Lung (tissue), 11 donors: ENCODE measurements at regions not wholly inside any gene's neighbourhood (a gene's known extent, or its start where the extent isn't known, plus 50 kb on each side); places are given as distances from the start of the nearest gene placed in this dataset.

ENCODE experiments used
- ATAC-seq: fragments of 200-7000 bp; cut with Tn5 transposase; one replicate; pipeline ENCODE4 v1.9.1; 2020; ENCODE audit warnings: moderate number of reproducible peaks; ENCODE audit not compliant: insufficient read depth, low FRiP score
- DNase-seq, 3 donors: peaks; one replicate each; pipeline ENCODE4 v3.0.0-alpha.2; 2013 to 2017
- H3K27ac ChIP-seq, 2 donors: one replicate each; pipeline ENCODE4 v1.5.1; 2013; ENCODE audit warnings: mild to moderate bottlenecking in 2 of 2, moderate library complexity in 2 of 2, control low read depth in 1 of 2, inconsistent platforms in 1 of 2, low read depth in 1 of 2, low read length in 1 of 2
- H3K27me3 ChIP-seq, 3 donors: one replicate each; pipeline ENCODE4 v1.5.1; 2013; ENCODE audit warnings: low read length in 2 of 3; ENCODE audit not compliant: control insufficient read depth in 3 of 3, insufficient read depth in 3 of 3
- H3K36me3 ChIP-seq, 4 donors: one replicate each; pipeline ENCODE4 v1.5.1; 2013; ENCODE audit warnings: low read length in 4 of 4, mild to moderate bottlenecking in 1 of 4, moderate library complexity in 1 of 4; ENCODE audit not compliant: control insufficient read depth in 4 of 4, insufficient read depth in 4 of 4
- H3K4me1 ChIP-seq, 5 donors: one replicate each; pipeline ENCODE4 v1.5.1; 2013; ENCODE audit warnings: low read length in 5 of 5, mild to moderate bottlenecking in 2 of 5, moderate library complexity in 1 of 5; ENCODE audit not compliant: control insufficient read depth in 5 of 5, insufficient read depth in 5 of 5
- H3K4me3 ChIP-seq: one replicate; pipeline ENCODE4 v1.5.1; 2013; ENCODE audit warnings: mild to moderate bottlenecking, control low read depth, moderate library complexity
- H3K9ac ChIP-seq, 2 donors: one replicate each; pipeline ENCODE4 v1.5.1; 2013; ENCODE audit warnings: low read length in 2 of 2, control low read depth in 1 of 2; ENCODE audit not compliant: insufficient read depth in 1 of 2
- H3K9me3 ChIP-seq, 4 donors: one replicate each; pipeline ENCODE4 v1.5.1; 2013; ENCODE audit warnings: low read length in 3 of 4, mild to moderate bottlenecking in 1 of 4, moderate library complexity in 1 of 4; ENCODE audit not compliant: control insufficient read depth in 4 of 4, insufficient read depth in 3 of 4
- CTCF ChIP-seq: IDR thresholded peaks from 2 replicates; pipeline ENCODE4 v1.5.1; 2012; ENCODE audit warnings: mild to moderate bottlenecking; ENCODE audit errors: control extremely low read depth, extremely low read depth
- WGBS, 2 donors: extraction: QIAGEN DNeasy Blood & Tissue Kit; methylation state at CpG; one replicate each; pipeline ENCODE4 v1.1.7; 2013; 5-methylcytosine and 5-hydroxymethylcytosine counted together
- donor health status: control.
- donor health status: control.
- donor health status: Bipolar disorder and iron deficiency.
- donor health status: healthy.
- donor health status: DM: yes; HTN: yes; CAD: no.

- WGBS, 2 donors: 73 to 78% methylated on average over 6 of the region's 6 CpGs
- H3K9ac ChIP-seq: no peak overlapping the region
- ATAC-seq (no peak), DNase-seq (no peak)
- peaks cover 0 to 5% (median 0%) of the 10 kb centered on the region in 5 donors for H3K4me1 ChIP-seq
- no peak overlapping the region for H3K27ac ChIP-seq
- no peaks in the 10 kb centered on the region for H3K9me3 ChIP-seq
- no peak for TF ChIP-seq CTCF
- no peaks in the 10 kb centered on the region for H3K27me3 ChIP-seq
- H3K36me3 ChIP-seq: no peaks in the 10 kb centered on the region
- H3K4me3 ChIP-seq: no peak overlapping the region
Measured at GRCh38 chr5:164098979-164099378, 593.6 kb downstream of the MAT2B start.

- Histone ChIP-seq H3K27me3 (no peaks in the 10 kb centered on the region), H3K4me3 (no peak overlapping the region), H3K9ac (no peak overlapping the region), H3K27ac (no peak overlapping the region), H3K36me3 (no peaks in the 10 kb centered on the region), H3K9me3 (no peaks in the 10 kb centered on the region), H3K4me1 (no peaks in the 10 kb centered on the region)
- ATAC-seq (no peak), DNase-seq (no peak)
- WGBS, 2 donors: 69 to 84% methylated on average over 2 of the region's 2 CpGs
- TF ChIP-seq CTCF: no peak
Measured at GRCh38 chr5:164115420-164115819, 610.0 kb downstream of the MAT2B start.

GRCh38 chr5:164119806-164120447 lies 614.5 kb downstream of the MAT2B start:
- Histone ChIP-seq H3K27me3 (no peaks in the 10 kb centered on the region), H3K4me1 (no peaks in the 10 kb centered on the region), H3K36me3 (no peaks in the 10 kb centered on the region), H3K4me3 (no peak overlapping the region), H3K9ac (no peak overlapping the region), H3K9me3 (no peaks in the 10 kb centered on the region), H3K27ac (no peak overlapping the region)
- TF ChIP-seq CTCF: no peak
- DNase-seq (peak in 1 of 3 donors; percentile 1), ATAC-seq (no peak)
- 68 to 69% methylated on average over 7 of the region's 7 CpGs for WGBS, 2 donors

GRCh38 chr5:164127527-164127926 lies 622.1 kb downstream of the MAT2B start:
- WGBS, 2 donors: 84 to 85% methylated on average over 2 of the region's 2 CpGs
- H3K36me3 ChIP-seq: no peaks in the 10 kb centered on the region
- TF ChIP-seq CTCF: no peak
- H3K9ac ChIP-seq: no peak overlapping the region
- peaks cover 0 to 9% (median 7%) of the 10 kb centered on the region in 4 donors for H3K9me3 ChIP-seq
- DNase-seq (no peak), ATAC-seq (no peak)
- H3K4me1 ChIP-seq: no peaks in the 10 kb centered on the region
- no peak overlapping the region for H3K4me3 ChIP-seq
- no peaks in the 10 kb centered on the region for H3K27me3 ChIP-seq
- no peak overlapping the region for H3K27ac ChIP-seq
